H1 (cell line): ENCODE measurements at regions not wholly inside any gene's neighbourhood (a gene's known extent, or its start where the extent isn't known, plus 50 kb on each side); places are given as distances from the start of the nearest gene placed in this dataset.

Experiments
- RBBP5 ChIP-seq: IDR thresholded peaks from 2 replicates; pipeline ENCODE4 v1.7.1; 2012; ENCODE audit warnings: low read depth, mild to moderate bottlenecking, inconsistent platforms, low read length, moderate library complexity, borderline replicate concordance
- TCF12 ChIP-seq: IDR thresholded peaks from 2 replicates; pipeline ENCODE4 v1.6.1; 2011; ENCODE audit warnings: low read depth, mild to moderate bottlenecking, low read length
- TF ChIP-seq, protein P1 (sequence below): IDR thresholded peaks from 2 replicates; pipeline ENCODE4 v1.6.1; 2012; ENCODE audit warnings: low read length, inconsistent platforms
- TF ChIP-seq, protein P2 (sequence below): IDR thresholded peaks from 2 replicates; pipeline ENCODE4 v1.6.1; 2011; ENCODE audit warnings: low read depth, mild to moderate bottlenecking, low read length; ENCODE audit not compliant: insufficient read depth

DNA sequence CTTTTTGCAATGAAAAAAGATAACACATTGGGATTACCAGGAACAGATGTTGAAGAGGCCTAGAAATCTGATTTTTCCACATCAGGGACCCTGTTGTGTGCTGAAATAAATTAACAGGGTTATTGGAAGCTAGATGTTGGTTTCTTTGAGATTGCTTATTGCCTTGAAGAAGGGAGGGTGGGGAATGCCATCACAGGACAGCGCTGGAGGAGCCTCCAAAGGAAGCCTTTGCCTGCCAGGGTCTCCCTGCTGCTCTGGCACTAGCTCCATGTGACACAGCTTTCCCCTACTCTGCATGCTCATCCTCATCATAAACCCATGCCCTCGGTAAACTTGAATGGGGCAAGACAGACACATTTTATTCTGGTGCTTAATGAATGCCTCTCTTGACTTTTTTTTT is 76.1 kb downstream of the MID1IP1 start (continued):
- TF ChIP-seq, protein P1, sequence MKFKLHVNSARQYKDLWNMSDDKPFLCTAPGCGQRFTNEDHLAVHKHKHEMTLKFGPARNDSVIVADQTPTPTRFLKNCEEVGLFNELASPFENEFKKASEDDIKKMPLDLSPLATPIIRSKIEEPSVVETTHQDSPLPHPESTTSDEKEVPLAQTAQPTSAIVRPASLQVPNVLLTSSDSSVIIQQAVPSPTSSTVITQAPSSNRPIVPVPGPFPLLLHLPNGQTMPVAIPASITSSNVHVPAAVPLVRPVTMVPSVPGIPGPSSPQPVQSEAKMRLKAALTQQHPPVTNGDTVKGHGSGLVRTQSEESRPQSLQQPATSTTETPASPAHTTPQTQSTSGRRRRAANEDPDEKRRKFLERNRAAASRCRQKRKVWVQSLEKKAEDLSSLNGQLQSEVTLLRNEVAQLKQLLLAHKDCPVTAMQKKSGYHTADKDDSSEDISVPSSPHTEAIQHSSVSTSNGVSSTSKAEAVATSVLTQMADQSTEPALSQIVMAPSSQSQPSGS, result no peak
- no peak for TF ChIP-seq TCF12
- TF ChIP-seq RBBP5, result no peak
- TF ChIP-seq, protein P2, sequence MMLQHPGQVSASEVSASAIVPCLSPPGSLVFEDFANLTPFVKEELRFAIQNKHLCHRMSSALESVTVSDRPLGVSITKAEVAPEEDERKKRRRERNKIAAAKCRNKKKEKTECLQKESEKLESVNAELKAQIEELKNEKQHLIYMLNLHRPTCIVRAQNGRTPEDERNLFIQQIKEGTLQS, result no peak
- TF ChIP-seq, all 59 proteins: peak for 0
